Occipital lobe (tissue), 1 donor: ENCODE measurements at regions not wholly inside any gene's neighbourhood (a gene's known extent, or its start where the extent isn't known, plus 50 kb on each side); places are given as distances from the start of the nearest gene placed in this dataset.

Source experiments
- DNase-seq: peaks from one replicate; lab custom pipeline; 2025; lab: John Stamatoyannopoulos, UW

DNA sequence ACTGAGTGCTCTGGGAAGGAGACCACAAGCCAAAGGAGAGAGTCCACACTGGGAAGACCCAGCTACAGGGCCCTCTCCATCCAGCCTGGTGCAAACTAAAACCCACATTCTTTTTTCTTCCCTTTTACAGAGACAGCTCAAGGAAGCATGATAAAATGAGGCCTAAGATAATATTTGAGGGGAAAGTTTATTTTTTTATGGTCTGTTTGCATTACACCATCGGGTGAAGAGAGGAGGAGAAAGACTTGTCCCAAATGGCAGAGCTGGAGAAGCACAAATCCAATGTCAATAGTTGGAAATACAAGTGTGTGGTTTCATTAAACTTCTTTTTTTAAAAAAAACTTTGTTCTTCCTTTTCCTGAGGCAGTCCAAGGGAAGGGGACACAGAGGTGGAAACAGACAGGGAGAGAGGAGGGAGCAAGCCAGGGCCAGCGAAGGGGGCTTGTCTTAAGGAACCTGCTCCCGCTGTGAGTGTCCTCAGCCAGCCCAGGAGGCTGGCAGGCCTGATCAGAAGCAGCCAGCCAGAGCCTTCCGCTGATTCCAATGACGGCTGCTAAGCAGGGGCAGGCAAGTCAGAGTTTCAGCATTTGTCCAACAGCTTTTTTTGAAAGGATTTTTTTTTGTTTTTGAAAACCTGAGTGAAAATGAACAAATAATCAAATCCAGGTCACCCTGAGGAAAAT, 203.8 kb upstream of the SIX2 start:
- no peak for DNase-seq

DNA sequence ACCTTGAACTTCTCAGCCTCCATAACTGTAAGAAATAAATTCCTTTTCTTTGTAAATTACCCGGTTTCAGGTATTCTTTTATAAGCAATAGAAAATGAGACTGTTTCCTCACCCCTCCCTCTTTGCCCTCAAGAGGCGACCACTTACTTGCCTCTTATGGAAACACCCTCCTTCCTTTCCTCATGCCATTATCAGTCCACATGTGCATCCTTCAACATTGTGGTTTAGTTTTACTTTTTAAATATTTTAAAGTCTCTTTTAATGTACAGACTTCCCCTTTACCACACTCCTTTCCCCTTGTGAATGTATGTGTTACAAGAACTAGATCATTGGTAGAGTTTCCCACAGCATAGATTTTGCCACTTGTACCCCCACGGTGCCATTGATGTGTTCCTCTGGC, 202.4 kb upstream of the SIX2 start:
- no peak for DNase-seq

DNA sequence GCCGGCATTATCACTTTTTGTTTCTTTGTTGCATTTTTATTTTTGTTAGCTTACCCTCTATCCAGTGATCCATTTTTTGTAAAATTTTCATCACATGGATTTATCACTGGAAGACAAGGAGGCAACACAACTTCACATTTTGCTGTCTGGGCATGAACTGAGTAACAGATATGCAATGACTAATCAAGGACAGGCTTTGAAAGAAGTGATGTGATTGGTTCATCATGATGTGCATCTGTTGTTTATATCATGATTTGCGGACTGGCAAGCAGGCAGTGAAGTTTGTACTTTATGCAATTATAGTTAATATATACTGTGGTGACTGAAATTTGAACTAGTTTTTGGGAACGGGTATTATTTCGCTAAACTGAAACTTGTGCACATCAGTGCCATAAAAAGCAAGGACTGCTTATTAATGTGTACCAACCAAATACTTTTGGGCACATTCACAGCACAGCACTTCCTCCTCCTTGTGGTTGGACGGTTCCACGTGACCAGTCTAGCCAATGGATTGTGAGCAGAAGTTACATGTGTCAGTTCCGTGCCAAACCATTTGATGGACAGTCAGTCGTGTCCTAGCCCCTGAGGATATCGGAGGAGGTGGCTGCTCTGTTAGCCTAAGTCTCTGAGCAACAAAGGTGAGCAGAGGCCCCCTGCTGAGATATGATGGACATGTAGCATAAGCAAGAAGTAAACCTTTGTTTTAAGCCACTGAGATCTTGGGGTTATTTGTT, 201.4 kb upstream of the SIX2 start:
- no peak for DNase-seq

DNA sequence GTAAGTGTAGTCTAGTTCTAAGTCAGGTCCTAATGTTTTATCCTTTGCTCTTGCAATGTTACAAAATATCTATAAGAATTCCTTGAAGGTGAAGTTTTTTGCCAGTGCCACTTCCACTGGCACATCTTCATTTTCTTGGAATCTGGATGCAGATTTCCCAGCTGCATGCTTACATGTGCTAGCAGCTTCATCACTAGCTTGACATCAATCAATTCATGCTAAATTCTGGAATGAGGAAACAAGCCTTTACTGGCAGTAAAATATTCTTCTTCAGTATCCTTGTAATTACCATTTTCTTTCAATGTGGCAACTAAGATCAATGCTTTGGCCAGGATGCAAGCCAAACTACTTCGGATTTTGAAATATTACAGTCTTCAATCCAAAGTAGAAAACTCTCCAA, 200.6 kb upstream of the SIX2 start:
- no peak for DNase-seq

DNA sequence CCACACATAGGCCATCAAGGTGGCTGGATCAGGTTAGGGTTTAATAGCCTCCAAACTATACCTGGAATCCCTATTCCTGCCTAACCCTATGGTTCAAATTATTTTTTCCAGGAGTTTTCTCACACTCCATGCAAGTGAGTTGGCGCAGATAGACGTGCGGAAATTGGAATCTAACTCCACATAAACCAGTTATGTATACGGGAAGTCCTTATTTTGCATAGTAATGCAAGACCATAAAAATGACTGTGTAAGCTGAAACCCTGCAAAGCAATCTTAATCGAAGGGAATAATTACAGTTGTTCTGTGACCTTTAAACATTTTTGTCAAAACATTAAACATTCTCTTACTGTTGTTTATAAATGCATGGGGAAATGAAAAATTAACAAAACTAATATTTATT, 200.1 kb upstream of the SIX2 start:
- DNase-seq: no peak

DNA sequence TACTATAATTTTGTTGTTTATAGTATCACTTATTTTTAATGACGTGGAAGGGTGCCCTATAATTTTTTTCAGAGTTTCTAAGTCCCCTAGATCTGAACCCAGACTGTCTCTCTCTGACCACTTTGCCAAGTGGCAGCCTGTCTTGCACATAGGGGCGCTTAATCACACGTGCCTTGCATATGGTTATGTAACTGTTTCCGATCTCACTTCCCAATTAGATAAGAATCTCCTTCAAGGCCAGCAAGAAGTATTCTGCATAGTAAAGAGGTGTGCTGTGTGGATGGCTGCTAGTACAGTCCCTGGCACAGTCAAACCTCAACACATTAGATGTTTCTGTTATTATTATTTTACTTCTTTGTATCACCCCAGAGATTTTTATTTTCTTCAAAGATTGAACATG, 197.8 kb upstream of the SIX2 start:
- no peak for DNase-seq

DNA sequence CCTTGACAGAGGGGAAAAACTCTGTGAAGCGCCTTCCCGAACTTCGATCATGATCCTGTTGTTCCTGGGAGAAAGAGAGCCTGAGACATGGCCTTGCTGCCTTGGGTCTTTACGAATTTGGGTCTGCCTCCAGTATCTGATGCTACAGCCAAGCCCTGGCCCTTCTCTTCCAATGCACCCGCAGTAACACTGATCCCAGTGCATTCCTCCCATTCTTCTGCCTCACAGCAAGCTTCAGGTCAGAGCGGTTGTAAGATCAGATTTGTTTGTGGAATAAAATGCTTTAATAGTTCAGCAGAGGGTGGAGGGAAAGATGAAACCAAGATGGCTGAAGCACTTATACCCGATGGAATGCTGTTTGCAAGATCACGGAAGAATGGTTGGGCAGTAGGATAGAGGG, 196.7 kb upstream of the SIX2 start:
- no peak for DNase-seq

DNA sequence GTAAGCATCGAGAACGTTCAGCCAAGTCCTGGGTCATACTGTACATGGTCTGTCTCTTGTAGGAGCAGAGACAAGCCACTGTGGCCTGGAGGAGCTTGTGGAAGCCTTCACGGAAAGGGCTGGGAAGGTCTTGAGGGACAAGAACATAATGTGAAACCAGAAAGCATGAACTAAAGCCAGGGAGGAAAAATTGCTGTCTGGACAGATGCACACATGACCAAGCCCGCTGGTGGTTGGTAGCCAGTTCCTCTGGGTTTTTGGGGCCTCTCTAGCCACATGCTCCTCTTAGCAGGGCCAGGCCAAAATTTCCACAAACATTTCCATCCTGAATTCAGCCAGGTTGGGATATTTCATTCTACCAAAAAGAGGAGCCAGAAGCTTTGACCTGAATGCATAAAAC, 196.2 kb upstream of the SIX2 start:
- DNase-seq: no peak

DNA sequence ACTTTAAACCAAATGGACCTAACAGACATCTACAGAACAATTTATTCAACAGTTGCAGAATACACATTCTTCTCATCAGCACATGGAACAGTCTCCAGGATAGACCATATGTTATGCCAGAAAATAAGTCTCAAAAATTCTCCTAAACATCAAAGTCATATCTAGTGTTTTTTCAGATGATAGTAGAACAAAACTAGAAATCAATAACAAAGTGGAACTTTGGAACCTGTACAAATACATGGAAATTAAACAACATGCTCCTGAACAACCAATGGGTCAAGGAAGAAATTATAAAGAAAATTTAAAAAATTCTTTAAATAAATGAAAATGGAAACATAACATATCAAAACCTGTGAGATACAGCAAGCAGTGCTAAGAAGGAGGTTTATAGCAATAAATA, 194.1 kb upstream of the SIX2 start:
- no peak for DNase-seq

DNA sequence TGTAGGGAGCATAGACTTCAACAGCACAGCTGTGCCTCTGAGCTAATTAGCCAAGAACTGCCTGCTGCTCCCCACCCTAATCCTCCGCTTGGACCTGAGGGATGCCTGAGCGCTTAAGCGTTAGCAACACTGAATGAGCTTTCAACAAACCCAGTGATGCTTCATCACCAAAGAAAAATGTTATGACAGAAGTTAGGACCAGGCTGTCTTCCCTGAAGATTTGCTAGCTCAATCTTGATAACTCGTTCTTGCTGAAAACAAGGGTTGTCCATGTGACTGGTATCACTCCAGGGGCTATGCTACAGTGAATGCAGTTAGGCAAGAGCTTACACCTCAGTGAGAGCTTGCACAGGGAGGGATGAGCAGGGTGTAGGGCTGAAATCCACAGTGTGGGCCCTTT, 190.7 kb upstream of the SIX2 start:
- DNase-seq: no peak

DNA sequence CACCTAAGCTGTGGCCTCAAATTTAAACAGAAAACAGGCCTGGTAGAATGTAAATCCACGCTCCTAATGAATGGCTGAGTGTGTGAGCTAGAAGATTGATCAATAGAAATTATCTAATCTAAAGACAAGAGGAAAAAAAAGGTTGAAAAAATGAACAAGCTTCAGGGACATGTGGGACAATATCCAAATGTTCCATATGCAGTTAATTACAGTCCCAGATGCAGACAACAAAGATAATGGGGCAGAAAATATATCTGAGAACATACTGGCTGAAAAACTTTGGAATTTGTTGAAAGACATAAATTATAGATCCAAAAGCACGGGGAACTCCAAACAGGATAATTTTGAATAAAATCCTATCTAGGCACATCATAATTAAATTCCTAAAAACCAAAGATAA, 186.7 kb upstream of the SIX2 start:
- no peak for DNase-seq

DNA sequence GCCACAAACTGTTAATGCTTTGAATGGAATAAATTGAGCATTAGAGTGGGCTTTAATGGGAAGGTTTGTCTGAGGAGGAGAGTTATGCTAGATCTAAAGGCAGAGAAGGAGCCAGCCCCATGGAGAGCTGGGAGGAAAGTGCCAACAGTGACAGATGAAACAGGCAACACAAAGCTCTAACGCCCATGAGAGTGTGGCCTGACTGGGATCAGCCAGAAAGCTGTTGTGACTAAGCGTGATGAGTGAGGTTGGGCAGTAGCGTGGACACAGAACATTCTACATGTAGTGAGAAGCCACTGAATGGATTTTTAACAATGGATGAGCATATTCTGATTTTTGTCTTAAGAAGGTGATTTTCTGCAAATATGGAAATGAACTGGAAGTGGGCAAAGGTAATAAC, 185.3 kb upstream of the SIX2 start:
- no peak for DNase-seq

DNA sequence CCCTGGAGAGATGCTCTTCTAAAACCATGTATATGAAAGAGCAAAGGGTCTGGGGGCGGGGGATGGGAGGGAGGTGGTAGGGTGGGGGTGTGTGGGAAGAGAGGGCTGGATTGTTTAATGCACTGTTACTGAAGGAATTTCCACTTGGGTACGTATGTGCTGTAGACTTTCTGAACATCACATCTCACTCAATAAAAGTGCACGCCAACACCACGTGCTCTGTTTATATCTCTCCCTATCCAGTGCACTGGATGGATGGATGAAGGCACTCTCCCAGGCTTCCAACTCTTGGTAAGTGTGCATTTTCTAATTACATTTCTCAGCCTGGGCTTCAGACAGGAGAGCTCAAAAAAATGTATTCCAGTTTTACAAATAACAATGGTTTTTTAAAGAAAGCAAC, 184.3 kb upstream of the SIX2 start:
- no peak for DNase-seq

DNA sequence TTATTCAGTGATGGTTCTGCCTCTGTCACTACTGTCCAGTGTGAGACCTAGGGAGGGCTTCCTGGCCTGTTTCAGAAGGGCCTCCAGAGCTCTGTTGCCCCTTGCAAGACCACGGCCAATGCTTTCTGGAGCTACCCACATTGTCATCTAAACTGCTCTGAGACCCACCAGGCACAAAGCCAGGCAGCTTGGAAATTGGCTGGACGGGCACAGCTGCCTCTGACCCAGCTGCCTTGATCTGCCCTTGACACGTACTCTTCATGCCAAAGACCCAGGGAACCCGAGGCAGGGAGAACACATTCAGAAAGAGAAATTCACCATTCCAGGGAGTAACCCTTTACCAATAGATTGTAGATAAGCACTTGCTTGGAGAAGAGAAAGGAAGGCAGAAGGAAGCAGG, 183.7 kb upstream of the SIX2 start:
- no peak for DNase-seq

DNA sequence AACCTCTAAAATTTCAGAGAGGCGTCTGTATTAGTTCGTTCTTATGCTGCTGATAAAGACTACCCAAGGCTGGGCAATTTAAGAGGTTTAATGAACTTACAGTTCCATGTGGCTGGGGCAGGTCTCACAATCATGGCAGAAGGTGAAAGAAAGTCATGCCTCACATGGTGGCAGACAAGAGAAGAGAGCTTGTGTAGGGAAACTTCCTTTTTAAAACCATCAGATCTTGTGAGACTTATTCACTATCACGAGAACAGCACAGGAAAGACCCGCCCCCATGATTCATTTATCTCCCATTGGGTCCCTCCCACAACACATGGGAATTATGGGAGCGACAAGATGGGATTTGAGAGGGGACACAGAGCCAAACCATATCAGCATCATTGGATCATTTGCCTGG, 183.2 kb upstream of the SIX2 start:
- DNase-seq: no peak

DNA sequence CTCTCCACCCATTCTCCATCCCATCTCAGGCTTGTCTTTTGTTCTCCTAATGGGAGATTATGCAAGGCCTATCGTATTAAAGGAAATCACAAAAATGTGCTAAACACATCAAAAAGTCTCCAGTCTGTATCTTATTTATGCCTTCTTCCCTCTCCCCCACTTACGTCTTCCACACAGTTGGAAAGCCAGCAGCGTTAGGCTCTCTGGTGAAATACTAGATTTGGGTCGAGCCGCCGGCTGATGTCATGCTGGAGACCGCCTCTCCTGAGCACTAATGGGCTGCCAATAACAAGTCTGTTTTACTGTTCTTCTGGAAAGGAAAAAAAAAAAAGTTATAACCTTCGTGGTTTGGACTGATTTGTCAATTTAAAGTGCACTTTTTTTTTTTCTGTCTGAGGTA, 182.7 kb upstream of the SIX2 start:
- no peak for DNase-seq

DNA sequence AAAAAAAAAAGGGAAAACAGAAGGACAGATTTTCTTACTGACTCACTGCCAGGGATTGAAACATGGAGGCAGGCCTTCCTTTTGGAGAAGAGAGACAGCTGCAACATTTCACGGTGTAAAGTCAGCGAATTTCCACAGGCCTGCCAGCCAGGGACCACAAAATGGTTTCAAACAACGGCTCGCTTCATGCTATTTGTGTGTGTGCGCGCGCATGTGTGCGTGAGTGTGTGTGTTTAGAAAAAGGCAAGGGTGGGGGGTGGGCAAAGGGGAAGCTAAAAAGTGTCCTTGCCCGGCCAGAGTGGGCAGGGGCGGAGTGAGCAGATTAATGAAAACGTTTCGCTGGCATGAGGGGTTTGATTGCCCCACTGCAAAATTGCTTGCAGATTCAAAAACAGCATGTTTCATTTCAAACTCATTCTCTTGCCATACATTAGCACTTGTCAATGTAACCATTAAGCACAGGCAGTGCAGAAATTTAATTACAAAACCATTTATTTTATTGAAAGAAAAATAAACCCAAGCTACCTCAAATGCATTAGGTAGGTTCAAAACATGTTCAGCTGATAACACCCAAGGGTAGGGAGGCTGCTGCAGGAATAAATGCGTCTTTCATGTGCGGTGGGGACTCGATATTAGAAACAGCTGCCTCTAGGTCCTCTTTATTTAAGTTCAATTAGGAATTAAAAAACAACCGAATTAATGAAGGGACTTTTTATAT, 182.1 kb upstream of the SIX2 start:
- DNase-seq: no peak

DNA sequence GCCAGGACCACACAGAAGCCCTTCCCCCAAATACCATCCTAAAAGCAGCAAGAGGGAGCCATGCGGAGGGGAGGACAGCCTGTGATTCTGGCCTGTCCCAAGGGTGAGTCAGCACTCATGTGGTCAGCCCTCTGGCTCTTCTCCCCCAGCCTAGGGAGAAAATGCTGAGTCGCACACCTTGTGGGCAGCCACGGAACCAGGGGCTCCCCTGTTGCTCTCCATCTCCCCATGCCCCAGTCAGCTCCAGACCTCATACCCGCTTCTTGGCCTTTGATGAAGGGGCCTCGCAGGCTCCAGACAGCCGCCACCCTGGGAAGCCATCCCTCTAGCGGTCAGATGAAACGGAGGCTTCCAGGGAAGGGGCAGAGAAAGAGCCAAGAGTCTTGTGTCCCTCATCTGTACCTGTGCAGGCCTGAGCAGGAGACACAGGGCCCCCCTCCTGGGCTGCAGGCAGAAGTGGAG, 181.3 kb upstream of the SIX2 start:
- DNase-seq: no peak

DNA sequence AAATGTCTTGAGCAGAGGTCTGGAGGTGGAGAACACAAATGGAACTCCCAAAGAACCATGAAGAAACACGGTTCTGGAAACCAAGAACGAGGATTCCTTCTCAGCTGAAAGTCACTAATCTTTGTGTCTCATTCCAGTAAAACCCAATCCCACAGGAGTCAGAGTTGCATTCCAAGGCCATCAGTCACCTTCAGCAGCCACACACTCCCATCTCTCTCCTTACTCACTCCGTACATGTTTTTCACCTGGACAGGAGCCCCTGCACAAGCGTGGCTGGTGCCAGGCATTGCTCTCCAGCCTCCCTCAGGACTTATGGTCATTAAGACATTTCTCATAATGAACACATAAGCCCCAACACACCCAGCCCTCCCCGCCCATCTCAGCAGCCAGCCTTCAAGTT, 175.4 kb upstream of the SIX2 start:
- no peak for DNase-seq

DNA sequence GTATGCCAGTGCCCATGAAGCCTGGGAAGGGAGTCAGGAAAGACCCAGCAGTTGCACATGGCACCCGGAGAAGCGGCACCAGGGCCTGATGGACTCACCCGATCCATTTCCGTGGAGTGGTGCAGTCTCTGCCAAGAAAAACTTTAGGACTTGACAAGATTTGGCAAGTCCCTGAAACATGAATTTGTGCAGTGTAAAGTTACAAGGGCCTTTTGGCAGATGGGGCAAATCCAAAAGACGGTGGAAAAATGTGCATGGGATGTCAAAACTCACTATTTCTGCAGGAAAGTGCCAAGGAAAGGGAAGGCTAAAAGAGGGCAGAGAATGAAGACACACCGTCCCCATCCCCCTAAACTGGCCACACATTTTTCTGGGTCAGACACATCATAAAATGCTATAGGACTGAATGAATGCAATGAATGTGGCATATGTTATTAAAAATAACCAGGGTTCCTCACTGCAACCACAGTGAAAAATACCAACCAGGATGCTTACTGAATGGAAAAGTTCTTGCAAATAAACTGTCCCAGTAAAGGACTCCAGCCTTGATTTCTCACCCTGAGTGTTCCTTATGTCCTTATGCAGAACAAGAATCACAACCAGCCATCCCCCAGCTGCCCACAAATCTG, 173.5 kb upstream of the SIX2 start:
- no peak for DNase-seq

DNA sequence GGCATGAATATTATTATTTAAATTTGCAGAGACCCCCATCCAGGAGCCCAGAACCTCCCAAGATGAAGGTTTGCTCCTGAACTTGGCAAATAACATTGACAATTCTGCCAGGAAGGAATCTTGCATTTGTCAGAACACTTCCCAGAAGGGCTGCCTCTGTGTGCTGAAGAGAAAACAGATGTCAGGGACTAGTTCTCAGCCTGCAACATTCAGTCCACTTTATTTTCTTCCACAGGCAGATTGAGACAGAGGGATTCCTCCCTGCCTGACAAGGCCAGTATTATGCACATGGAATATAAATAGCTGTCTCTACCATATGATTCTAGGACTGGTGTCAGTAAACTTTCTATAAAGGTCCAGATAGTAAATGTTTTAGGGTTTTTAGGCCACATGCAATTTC, 171.5 kb upstream of the SIX2 start:
- no peak for DNase-seq

DNA sequence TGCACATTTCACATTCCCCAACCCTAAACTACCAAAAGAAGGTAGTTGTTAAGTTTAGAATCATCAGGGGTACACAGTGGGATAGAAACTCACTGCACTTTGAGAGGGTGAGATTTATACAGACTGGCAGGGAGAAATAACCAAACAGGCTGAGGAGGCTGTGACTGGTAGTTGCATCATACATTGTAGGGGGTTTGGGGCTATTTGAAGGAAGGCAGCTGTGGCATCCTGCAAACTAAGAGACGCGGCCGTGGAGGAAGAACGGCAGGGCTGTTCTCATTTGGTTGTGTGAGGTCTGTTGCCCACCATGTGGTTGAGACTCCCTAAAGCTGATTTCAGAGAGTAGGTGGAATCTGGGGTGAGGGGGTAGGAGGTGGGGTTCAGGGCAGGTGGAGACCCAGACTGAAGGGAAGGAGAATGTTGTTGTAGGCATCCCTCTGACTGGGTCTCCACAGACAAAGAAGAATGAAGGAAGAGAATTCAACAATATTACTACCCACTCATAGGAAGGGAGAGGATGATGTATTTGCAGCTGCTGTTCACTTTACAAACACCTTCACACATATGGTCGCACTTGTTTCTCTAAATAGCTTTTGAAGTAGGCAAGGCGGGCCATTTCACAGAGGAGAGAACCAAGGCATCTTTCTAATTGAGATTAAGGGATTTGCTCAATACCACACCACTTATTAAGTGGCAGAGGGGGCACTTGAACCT, 170.9 kb upstream of the SIX2 start:
- DNase-seq: no peak
